ENCODE measurements at regions not wholly inside any gene's neighbourhood (a gene's known extent, or its start where the extent isn't known, plus 50 kb on each side); places are given as distances from the start of the nearest gene placed in this dataset.
"Not testable (repeated sequence)": the region's sequence is repeated elsewhere in the genome, so short reads cannot be mapped to it uniquely, and the experiment has no call there.

DNA sequence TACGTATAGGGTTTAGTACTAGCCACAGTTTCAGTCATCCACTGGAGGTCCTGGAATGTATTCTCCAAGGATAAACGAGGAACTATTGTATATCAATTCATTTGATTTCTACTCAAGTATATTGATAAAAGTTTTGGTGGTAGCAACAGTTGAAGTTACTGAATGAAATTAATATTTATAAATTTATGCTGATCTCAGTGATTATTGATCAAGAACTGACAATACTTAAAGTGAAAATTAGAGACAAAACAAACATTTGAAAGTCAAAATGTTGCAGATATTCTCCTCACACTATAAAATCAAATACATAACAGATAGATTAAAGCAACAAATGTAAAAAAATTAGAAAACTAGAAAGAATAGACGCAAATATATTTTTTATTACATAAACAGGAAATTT lies 150.9 kb upstream of the SLC35G4 start:
- no peak for DNase-seq

DNA sequence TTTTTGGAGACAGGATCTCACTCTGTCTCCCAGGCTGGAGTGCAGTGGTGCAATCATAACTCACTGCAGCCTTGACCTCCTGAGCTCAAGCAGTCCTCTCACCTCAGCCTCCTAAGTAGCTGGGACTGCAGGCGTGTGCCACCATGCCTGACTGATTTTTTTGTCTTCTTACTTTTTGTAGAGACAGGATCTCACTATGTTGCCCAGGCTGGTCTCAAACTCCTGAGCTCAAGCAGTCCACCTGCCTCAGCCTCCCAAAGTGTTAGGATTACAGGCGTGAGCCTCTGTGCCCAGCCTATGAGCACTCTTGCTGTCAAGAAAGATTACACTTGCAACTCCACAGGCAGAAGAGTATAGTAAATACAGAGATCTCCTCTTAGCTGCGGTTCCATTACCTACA lies 151.5 kb upstream of the SLC35G4 start:
- not testable (repeated sequence) for DNase-seq

DNA sequence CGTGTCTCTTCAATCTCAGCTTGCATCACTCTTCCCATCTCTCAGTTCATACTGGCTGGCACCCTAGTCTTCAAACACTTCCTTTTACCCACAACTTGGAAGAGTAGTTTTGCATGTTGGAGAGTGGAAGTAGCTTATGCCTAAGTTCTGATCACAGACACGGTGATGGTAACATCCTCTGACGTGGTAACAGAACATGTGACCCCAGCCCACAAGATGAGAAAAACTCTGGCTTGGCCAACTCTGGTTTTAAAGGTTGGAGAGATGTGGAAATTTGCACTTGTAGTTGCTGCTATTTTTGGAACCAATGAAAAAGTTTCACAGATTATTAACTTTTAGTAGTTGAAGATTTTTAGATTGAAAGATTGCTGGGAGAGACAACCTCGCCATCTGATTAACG lies 155.4 kb upstream of the SLC35G4 start:
- DNase-seq = no peak

DNA sequence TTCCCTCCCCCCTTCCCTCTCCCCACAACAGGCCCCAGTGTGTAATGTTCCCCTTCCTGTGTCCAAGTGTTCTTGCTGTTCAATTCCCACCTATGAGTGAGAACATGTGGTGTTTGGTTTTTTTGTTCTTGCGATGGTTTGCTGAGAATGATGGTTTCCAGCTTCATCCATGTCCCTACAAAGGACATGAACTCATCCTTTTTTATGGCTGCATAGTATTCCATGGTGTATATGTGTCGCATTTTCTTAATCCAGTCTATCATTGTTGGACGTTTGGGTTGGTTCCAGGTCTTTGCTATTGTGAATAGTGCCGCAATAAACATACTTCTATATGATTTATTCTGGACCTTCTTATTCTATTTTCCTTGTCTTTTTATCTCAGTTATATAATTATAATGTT lies 165.2 kb upstream of the SLC35G4 start:
- not testable (repeated sequence) for DNase-seq

DNA sequence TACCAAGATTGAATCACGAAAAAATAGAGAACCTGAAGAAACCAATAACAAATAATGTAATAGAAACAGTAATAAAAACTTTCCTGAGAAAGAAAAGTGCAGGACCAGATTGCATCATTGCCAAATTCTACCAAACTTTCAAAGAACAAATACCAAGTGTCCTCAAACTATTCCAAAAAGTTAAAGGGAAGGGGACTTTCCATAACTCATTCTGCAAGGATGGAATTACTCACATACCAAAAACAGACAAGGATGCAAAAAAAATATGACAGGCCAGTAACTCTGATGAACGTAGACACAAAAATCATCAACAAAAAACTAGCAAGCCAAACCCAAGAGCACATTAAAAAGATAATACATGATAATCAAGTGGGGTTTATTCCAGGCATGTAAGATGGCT lies 172.3 kb upstream of the SLC35G4 start:
- DNase-seq = no peak

DNA sequence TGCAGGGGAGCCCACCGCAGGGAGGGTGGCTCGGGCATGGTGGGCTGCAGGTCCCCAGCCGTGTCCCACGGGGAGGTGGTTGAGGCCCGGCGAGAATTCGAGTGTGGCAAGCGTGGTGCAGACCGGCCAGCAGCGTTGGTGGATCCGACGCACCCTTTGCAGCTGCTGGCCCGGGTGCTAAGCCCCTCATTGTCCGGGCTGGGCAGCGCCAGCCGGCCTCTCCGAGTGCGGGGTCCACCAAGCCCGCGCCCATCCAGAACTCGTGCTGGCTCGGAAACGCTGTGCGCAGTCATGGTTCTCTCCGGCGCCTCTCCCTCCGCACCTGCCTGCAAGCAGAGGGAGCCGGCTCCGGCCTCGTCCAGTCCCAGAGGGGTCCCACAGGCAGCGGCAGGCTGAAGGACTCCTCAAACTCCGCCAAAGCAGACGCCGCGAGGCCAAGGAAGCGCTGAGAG lies 177.0 kb upstream of the SLC35G4 start:
- DNase-seq = no peak

DNA sequence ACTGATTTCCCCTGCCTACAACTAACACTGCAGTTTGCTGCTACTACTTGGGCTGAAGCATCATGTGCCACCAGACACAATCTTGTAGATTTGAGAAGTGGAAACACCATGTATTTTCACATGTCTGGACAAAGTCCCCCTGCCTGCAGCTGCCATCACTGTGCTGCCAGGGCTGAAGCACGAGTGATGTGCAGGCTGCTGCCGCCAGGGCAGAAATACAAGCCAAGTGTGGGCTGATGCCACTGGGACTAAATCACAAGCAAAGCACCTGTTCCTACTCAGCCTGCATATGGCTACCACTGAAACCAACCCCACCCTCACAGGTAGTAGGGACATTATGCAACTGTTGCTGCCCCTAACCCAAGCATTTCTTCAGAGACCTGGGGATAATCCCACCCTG lies 179.5 kb upstream of the SLC35G4 start:
- no peak for DNase-seq

DNA sequence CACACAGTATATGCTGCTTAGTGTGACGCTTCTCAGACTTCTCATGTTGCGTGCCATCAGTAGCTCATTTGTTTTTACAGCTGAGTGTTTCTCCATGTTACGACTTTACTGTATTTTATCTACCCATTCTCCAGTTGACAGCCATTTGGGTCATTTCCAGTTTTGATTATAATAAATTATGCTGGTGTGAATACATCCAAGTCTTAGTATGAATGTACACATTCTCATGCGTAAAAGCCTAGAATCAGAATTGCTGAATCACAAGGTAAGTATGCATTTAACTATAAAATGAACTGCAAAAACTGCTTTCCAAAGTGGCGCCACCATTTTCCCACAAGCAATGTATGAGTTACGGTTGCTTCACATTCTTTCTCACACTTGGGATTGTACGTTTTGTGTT lies 184.2 kb upstream of the SLC35G4 start:
- no peak for DNase-seq

DNA sequence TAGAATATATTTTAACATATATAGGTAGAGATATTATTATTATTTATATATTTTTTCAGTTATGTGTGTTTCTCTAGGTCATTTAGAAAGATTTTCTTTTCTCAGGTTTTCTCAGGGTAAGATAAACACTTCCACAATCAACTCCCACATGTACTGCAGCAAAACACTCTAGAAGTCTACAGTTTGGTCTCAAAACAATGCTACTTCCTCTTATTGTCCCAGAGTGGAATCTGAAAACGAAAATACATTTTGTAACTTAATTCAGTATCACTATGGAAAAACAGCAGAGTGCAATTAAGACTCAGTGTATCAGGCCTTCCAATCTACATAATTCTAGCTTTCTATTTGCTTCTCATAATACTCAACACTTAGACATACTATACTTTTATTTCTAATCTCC lies 190.1 kb upstream of the SLC35G4 start:
- no peak for DNase-seq

DNA sequence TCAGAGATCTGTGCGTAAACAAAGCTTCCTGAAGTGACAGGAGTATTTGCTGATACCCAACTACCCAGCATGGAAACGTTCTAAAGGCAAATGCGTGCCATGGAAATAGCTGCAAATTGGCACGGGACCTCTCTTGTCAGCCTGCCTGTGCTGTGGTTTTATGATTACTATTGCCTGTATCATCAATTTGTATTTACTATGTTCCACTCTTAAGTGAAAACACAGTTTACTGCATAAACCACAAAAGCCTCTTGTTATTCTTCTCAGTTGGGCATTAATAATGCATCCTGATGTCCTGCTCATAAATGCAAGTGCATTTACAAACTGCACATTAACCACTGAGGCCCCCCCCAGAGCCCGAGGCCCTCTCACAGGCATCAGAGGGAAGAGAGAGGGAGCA lies 196.6 kb upstream of the SLC35G4 start:
- no peak for DNase-seq

DNA sequence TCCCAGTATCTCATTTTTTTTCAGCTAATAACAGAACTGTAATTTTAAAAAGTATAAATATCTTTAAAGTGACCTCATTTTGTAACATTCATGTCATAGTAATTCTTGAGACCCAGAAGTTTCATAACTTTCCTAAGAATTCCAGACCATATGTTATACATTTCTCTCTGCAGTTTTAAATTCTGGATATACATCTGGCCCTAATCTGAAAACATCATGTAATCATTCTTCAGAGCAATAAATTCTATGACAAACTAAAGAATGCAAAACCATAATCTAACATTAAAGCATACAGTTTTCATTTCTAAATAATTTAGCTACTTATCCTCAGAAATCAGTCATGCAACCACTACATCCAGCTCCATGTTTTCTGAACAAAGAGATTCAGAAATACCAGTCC lies 198.3 kb upstream of the SLC35G4 start:
- no peak for DNase-seq

DNA sequence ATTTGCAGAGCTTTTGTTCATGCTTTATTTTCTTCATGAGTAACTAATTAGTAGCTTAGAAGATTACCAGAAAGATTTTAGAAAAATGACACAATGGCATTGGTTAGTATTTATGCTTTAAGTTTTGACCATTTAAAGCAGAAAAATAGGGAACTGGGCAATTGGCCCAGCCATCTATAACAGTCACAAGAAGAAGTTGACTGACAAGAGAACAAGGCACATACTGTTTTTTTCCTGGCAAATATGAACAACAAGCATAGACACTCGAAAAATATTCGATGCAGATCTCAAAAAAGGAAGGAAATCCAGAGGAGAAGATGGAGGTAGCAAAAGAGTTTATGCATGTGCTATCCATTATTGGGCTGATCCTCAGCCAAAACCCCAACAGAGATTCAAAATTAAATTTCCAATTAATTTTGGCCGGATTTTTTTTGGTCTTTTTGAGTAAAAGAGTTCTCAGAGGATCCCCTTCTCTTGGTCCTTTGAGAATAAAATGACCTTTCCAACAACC lies 200.8 kb upstream of the SLC35G4 start:
- no peak for DNase-seq

DNA sequence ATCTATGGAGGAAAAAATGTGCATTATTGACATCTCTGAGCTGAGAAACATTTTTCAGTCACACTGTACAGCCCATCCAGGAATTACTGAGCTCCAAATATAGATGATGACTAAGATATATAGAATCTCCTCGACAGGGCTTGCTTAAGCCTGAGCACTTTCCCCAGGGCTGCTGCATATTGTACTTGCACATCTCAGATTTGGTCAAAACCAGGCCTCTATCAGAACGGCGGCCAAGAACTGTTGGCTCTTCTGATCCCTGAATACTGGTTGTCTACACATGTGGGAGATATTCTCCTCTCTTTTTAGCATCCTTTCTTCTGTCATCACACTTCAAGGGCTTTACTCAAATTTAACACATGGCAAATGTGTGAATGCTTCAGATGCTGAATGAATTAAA lies 201.5 kb upstream of the SLC35G4 start:
- DNase-seq = no peak

DNA sequence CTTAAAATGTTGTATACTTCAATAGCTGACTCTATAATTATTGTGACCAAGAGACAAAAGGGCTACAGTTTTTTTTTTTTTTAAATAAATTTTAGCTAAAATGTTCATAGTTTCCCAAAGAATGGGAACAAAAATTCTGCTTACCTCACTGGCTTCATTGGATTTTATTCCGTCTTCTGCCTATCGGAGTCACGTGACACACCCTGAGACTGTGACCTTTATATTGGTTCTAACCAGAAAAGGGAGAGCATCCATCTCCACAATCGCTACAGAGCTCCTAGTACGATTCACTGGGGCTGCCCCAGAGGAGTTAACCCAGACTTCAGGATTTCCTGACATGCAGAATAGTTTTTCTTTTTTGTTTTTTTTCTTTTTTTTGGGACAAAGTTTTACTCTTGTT lies 203.6 kb upstream of the SLC35G4 start:
- no peak for DNase-seq

DNA sequence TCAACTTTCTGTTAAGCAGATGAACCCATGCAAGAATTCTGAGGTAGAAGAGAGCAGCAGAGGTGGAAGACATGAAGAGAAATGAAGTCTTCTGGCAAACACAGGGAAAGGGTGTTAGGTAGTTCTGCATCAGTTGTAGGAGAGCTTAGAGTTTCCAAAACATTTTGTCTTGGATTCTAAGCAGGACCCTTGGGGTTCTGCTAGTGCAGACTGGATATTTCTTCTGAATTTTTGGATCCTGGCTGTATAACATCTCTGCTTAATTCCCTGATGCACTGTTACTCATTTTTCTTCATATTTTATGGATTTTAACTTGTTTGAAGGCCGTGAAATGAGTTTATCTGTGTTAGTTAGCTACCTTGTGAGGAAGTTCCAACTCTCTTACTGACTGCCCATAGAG lies 208.7 kb upstream of the SLC35G4 start:
- DNase-seq = no peak

DNA sequence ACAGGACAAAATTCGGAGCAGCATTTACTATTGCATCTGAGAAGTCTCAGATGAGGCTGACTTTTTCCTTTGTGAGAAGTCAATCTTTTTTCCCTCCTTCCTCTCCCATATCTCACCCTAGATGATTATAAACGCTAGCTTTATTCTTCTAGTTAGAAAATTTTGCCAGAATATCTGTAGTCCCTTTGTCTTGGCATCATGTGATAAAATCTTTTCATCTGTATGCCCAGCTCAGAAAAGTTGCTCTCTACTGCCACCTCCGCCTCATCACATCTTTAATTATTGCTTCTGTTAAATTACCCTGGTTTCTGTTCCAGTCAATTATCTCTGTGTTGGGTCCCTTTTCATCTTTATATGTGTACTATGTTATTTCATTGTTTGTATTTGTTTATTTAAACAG lies 210.8 kb upstream of the SLC35G4 start:
- no peak for DNase-seq

DNA sequence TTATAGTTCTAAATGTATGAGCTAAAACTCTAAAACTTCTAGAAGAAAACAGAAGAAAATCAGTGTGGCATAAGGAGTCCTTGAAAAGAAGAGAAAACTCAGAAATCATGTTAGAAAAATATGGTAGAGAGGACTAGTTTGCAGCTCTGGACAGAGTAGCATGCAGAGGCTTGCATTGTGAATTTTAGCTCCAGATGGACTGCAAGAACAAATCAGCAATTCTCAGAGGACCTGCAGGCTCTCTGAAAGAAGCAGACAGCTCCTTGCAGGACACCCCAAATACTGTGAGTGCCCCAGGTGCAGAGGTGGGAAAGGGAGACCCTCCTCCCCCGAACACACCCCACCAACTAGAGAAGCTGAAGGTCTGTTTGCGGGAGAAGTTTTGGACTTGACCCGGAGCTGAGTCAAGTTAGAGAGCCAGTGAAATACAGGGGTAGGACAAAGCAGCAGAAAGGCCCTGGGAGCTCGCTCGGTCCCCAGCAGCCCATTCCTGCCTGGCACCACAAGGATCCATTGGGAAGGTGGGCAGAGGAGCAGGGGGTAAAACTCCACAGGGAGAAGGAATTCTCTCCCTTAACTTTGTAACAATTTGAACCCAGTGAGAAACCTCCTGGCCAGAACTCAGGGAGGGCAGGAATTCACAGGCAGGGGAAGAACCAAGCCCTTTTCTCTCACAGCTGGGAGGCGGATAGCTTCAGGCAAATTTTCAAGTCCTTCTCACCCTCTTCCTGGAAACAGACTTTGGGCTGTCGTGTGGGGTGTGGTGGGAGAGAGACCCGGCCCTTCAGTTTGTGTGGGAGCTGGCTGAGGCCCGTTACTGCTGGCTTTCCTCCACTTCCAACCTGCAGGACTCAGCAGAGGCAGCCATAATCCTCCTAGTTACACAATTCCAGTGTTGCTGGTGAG lies 216.2 kb upstream of the SLC35G4 start:
- no peak for DNase-seq

DNA sequence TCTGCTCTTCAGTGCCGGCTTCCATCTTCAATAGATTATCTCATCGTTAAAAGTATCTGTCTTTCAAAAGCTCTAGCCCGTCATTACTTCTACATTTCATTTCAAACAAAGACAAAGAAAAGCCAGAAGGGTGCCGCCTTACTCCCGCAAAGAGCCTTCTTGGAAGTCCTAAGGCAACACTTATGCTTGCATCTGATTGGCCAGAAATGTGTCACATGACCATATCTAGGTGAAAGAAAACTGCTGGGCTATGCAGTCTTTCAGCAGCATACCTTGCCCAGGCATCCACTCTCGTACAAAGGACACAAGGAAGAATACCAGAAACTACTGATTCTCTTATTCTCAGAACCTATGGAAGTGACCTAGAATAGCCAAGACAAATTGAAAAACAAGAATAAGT lies 217.1 kb upstream of the SLC35G4 start:
- DNase-seq = no peak

DNA sequence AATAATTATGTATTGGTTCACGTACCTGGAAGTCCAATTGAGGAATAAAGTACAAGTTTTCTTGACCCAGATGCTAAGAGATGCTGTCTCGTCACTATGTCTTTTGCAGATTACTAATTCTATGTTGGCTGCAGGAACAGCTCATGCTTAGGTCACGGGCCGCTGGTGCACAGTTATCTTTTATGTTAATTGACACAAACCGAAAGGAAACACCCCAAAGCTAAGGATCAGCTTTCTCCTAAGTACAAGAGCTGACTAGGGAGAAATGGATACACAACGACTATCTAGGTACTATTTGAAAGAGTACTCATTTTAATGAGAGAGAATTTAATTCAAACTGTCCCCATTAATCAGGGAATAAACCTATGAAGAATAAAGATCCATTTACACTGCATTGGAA lies 217.7 kb upstream of the SLC35G4 start:
- DNase-seq = no peak

DNA sequence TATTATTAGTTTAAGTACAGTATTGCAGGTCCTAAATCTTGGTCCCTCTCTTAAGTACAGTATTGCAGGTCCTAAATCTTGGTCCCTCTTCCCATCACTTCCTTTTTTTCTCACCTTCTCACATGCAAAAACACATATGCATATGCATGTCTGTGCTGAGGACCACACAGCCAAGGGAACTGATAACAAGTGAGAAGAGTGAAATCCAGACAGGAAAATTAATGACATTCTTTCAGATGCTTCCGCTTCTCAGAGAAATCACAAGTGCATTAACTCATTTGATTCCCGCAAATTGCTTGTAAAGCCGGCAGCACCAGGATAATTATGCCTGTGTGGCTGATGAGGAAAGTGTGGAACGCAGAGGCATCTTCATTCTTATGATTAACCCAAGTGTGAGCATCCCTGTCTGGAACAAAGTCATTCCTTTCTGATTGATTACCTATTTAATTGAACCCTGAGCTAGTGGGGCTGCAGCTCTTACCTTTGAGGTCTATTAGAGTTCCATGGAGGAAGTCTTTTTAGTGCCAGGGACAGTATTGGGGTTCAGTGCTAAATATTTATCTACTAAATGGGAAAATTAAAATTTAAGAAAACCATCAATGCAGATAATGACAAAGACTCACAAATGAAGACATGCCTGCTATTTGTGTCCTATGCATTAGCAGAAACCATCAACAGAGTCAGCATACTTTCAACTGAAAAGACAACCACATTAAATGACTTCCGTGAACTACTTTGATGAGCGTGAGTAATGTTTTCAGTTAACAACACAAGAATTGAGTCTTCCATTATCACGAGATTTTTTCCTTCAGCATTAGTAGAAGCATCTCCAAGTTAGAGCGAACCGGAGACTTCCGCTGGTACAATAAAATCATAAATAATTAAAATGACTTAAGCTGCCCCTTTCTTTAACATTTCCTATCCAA lies 220.4 kb upstream of the SLC35G4 start:
- DNase-seq = no peak

DNA sequence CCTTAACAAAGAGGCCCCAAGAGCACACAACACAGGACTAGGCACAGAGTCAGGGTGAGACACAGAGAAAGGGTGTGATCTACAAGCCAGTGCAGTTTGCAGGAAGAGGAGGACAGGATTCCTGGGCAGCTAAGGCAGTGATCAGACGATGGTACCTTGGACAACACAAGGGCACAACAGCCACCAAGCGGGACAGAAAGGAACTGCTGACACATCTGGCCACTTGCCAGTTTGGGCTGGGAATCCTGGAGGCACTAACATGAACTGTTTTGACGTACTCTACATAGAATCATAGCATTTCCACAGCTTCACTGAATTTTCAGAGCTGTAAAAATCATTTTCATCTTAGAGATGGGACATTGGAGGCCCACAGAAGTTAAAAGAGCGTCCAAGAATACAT lies 221.5 kb upstream of the SLC35G4 start:
- no peak for DNase-seq

DNA sequence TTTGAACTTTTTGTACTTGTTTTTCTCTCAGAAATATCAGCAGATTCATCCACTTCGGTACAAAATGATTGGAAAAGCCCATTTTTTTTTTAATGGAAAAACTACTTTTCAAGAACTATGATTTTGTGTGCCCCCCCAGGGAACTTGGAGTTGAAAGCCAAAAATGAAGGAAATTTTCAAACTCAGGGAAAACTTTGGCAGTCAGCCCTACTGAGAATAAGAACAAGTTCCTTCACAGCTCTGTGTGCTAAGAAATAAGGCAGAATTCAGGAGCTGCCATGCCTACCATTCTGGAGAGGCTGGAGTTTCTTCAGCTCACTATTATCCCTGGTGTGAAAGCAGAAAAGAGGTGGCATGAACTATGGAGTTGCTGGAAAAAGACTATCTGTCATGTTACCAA lies 226.0 kb upstream of the SLC35G4 start:
- no peak for DNase-seq

DNA sequence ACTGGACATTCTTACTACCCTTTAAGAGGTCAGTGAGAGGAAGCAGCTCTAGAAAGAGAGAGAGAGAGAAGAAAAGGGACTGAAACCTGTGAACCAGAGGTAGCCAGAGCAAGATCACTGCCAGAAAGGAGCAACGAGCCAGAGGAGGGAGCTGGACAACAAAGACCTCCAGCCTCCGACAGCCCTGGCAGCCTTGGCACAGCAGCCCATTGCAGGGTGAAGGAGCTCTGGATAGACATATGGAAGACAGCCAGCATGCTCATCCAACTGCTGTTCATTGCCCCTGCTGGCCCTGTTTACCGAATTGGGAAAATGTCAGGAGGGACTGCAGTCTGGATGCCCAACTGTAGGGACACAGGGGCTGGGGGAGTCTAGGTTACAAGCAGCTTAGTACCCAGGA lies 228.4 kb upstream of the SLC35G4 start:
- DNase-seq = no peak

DNA sequence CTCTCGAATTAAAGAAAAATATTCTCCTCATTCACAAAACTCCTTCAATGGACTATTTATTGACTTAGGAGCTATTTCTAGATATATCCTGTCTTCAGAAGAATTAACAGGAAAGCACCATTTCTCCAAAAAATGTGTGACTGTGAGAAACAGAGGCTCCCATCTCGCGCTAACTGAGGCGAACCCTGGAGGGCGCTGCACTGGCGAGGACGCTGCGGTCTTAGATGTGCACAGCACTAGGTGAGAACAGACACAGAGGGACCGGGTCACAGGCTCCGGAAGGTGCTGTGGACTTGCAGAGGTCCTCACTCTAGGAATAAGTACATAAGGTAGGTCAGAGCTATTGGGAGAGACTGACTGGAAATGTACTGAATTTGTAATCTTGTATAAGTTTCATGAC lies 229.7 kb upstream of the SLC35G4 start:
- DNase-seq = no peak

All from activated CD4-positive, alpha-beta T cell treated with anti-CD3 and anti-CD28 coated beads, Interleukin-2, amount 50 U/mL, for 1 hour (primary cell).